Mucosa of descending colon (tissue), 3 donors: ENCODE measurements at regions not wholly inside any gene's neighbourhood (a gene's known extent, or its start where the extent isn't known, plus 50 kb on each side); places are given as distances from the start of the nearest gene placed in this dataset.

Source experiments
- ATAC-seq: fragments of 200-7000 bp; cut with Tn5 transposase; one replicate; pipeline ENCODE4 v1.9.1; 2020; ENCODE audit warnings: mild to moderate bottlenecking, moderate library complexity
- DNase-seq, 3 donors: peaks; one replicate each; pipeline ENCODE4 v3.0.0-alpha.2; 2020
- H3K36me3 ChIP-seq: fragments of 200-600 bp; one replicate; pipeline ENCODE4 v1.8.0; 2021; ENCODE audit warnings: low read depth, mild to moderate bottlenecking
- H3K4me1 ChIP-seq: fragments of 200-600 bp; one replicate; pipeline ENCODE4 v1.8.0; 2021; ENCODE audit warnings: low read depth, mild to moderate bottlenecking
- H3K4me3 ChIP-seq: fragments of 200-600 bp; one replicate; pipeline ENCODE4 v1.8.0; 2021; ENCODE audit warnings: mild to moderate bottlenecking
- H3K9me3 ChIP-seq: fragments of 200-600 bp; one replicate; pipeline ENCODE4 v1.8.0; 2021; ENCODE audit warnings: mild to moderate bottlenecking
- CTCF ChIP-seq: fragments of 200-600 bp; IDR thresholded peaks from one replicate; pipeline ENCODE4 v1.8.0; 2022; ENCODE audit warnings: antibody characterized with exemption, mild to moderate bottlenecking
- intact Hi-C, 2 donors: fragments of 100-400 bp; cut with DNase I in 1 of 2; cut with micrococcal nuclease in 1 of 2; formaldehyde crosslinking; loops; one replicate each; pipeline versions ENCODE4 v1.11.0 to v1.11.1; 2022; cut with DNase I, micrococcal nuclease
- donor health status: DM: no; HTN: no; CAD: no; lungs with moderate emphysema.
- donor health status: DM: no; HTN: no; CAD: no.
- donor health status: DM: no; HTN: yes; CAD: no.

- H3K4me1 ChIP-seq, result no peaks in the 10 kb centered on the region
- H3K9me3 ChIP-seq, result no peaks in the 10 kb centered on the region
- intact Hi-C loops, result no loop called here
- no peak for DNase-seq
- H3K36me3 ChIP-seq, result no peaks in the 10 kb centered on the region
- TF ChIP-seq CTCF, result no peak
- no peak overlapping the region for H3K4me3 ChIP-seq
- ATAC-seq, result no peak
Measured at GRCh38 chr4:96913441-96914080, 1073.7 kb downstream of the PDHA2 start.

- TF ChIP-seq CTCF, result no peak
- DNase-seq (no peak), ATAC-seq (no peak)
- H3K4me3 ChIP-seq, result no peak overlapping the region
- no peaks in the 10 kb centered on the region for H3K36me3 ChIP-seq
- H3K4me1 ChIP-seq, result no peaks in the 10 kb centered on the region
- H3K9me3 ChIP-seq, result no peaks in the 10 kb centered on the region
- intact Hi-C loops, result no loop called here
Measured at GRCh38 chr4:96916711-96917110, 1076.8 kb downstream of the PDHA2 start.

DNA sequence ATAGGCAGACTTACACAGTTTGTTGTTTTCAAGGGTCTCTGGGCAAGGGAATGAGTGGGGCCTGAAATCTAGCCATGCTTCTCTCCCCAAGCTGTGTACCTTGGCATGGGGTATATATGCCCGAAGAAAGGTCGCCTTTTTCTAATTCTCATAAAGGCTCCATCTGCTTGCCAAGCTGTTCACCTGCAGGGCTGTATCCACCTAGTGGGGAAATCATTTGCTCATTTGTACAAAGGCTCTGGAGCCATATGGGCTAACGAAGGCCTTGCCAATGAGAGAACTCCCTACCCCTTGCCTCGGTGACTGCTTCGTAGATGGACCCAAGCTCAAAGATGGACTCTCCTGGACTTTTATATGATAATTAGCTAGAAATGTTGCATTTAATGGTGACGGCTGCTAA is 1097.0 kb downstream of the PDHA2 start:
- Histone ChIP-seq H3K9me3 (no peaks in the 10 kb centered on the region), H3K36me3 (no peaks in the 10 kb centered on the region), H3K4me1 (no peaks in the 10 kb centered on the region), H3K4me3 (no peak overlapping the region)
- DNase-seq (no peak), ATAC-seq (no peak)
- intact Hi-C loops, result no loop called here
- TF ChIP-seq CTCF, result no peak

- H3K4me1 ChIP-seq, result no peaks in the 10 kb centered on the region
- intact Hi-C loops, result no loop called here
- H3K4me3 ChIP-seq, result no peak overlapping the region
- DNase-seq (no peak), ATAC-seq (no peak)
- H3K36me3 ChIP-seq, result no peaks in the 10 kb centered on the region
- H3K9me3 ChIP-seq, result no peaks in the 10 kb centered on the region
- no peak for TF ChIP-seq CTCF
Measured at GRCh38 chr4:96946552-96946951, 1106.7 kb downstream of the PDHA2 start.

- ATAC-seq, result no peak
- no peak for DNase-seq
Measured at GRCh38 chr4:96952610-96953009, 1112.7 kb downstream of the PDHA2 start.

More at GRCh38 chr4:96952610-96953009, 1112.7 kb downstream of the PDHA2 start:
- no peak for TF ChIP-seq CTCF
- Histone ChIP-seq H3K4me1 (no peaks in the 10 kb centered on the region), H3K4me3 (no peak overlapping the region), H3K9me3 (no peaks in the 10 kb centered on the region), H3K36me3 (no peaks in the 10 kb centered on the region)
- intact Hi-C loops, result no loop called here
